ENCODE measurements at regions not wholly inside any gene's neighbourhood (a gene's known extent, or its start where the extent isn't known, plus 50 kb on each side); places are given as distances from the start of the nearest gene placed in this dataset.

GRCh38 chr3:78277801-78278200 is 1237.9 kb downstream of the ROBO2 start:
- no peak for ATAC-seq
- no peaks in the 10 kb centered on the region for H3K9me3 ChIP-seq (ENCODE audit: control insufficient read depth, low read length)
- DNase-seq: no peak
- no peak overlapping the region for H3K27ac ChIP-seq (ENCODE audit: low read length)
- intact Hi-C loops (cut with DNase I): no loop called here
- H3K4me1 ChIP-seq (ENCODE audit: control insufficient read depth, insufficient read depth, low read length): no peaks in the 10 kb centered on the region
- H3K27me3 ChIP-seq (ENCODE audit: control insufficient read depth, insufficient read depth): no peaks in the 10 kb centered on the region
- no peak overlapping the region for H3K4me3 ChIP-seq (ENCODE audit: low read length)

- DNase-seq (no peak), ATAC-seq (no peak)
- intact Hi-C loops (cut with DNase I): no loop called here
- no peaks in the 10 kb centered on the region for H3K9me3 ChIP-seq (ENCODE audit: control insufficient read depth, low read length)
- H3K4me1 ChIP-seq (ENCODE audit: control insufficient read depth, insufficient read depth, low read length): no peaks in the 10 kb centered on the region
- H3K27me3 ChIP-seq (ENCODE audit: control insufficient read depth, insufficient read depth): no peaks in the 10 kb centered on the region
- H3K27ac ChIP-seq (ENCODE audit: low read length): no peak overlapping the region
- 56% methylated on average over 3 of the region's 3 CpGs for whole genome bisulfite sequencing
- no peak overlapping the region for H3K4me3 ChIP-seq (ENCODE audit: low read length)
These were observed 1239.2 kb downstream of the ROBO2 start for GRCh38 chr3:78279091-78279490.

- Histone ChIP-seq H3K27ac (ENCODE audit: low read length) (no peak overlapping the region), H3K27me3 (ENCODE audit: control insufficient read depth, insufficient read depth) (no peaks in the 10 kb centered on the region), H3K4me3 (ENCODE audit: low read length) (no peak overlapping the region), H3K4me1 (ENCODE audit: control insufficient read depth, insufficient read depth, low read length) (no peaks in the 10 kb centered on the region), H3K9me3 (ENCODE audit: control insufficient read depth, low read length) (no peaks in the 10 kb centered on the region)
- ATAC-seq (no peak), DNase-seq (peak in 2 of 3 donors; percentile 34 to 37)
- 86% methylated on average over 6 of the region's 6 CpGs for WGBS
- intact Hi-C loops (cut with DNase I): no loop called here
These were observed 1241.5 kb downstream of the ROBO2 start for GRCh38 chr3:78281381-78281780.

GRCh38 chr3:78283994-78284393 is 1244.1 kb downstream of the ROBO2 start:
- Histone ChIP-seq H3K27ac (ENCODE audit: low read length) (no peak overlapping the region), H3K9me3 (ENCODE audit: control insufficient read depth, low read length) (no peaks in the 10 kb centered on the region), H3K27me3 (ENCODE audit: control insufficient read depth, insufficient read depth) (no peaks in the 10 kb centered on the region), H3K4me1 (ENCODE audit: control insufficient read depth, insufficient read depth, low read length) (no peaks in the 10 kb centered on the region), H3K4me3 (ENCODE audit: low read length) (no peak overlapping the region)
- 83% methylated on average over 2 of the region's 2 CpGs for WGBS
- intact Hi-C loops (cut with DNase I): no loop called here
- ATAC-seq (no peak), DNase-seq (no peak)

- Histone ChIP-seq H3K4me3 (ENCODE audit: low read length) (no peak overlapping the region), H3K27ac (ENCODE audit: low read length) (no peak overlapping the region), H3K9me3 (ENCODE audit: control insufficient read depth, low read length) (no peaks in the 10 kb centered on the region), H3K4me1 (ENCODE audit: control insufficient read depth, insufficient read depth, low read length) (no peaks in the 10 kb centered on the region), H3K27me3 (ENCODE audit: control insufficient read depth, insufficient read depth) (no peaks in the 10 kb centered on the region)
- DNase-seq (no peak), ATAC-seq (no peak)
- intact Hi-C loops (cut with DNase I): no loop called here
- 75% methylated on average over 6 of the region's 6 CpGs for WGBS
These were observed 1245.3 kb downstream of the ROBO2 start for GRCh38 chr3:78285032-78285728.

- no peak for DNase-seq
- ATAC-seq: no peak
- Histone ChIP-seq H3K9me3 (ENCODE audit: control insufficient read depth, low read length) (no peaks in the 10 kb centered on the region), H3K27me3 (ENCODE audit: control insufficient read depth, insufficient read depth) (no peaks in the 10 kb centered on the region), H3K4me1 (ENCODE audit: control insufficient read depth, insufficient read depth, low read length) (no peaks in the 10 kb centered on the region), H3K27ac (ENCODE audit: low read length) (no peak overlapping the region), H3K4me3 (ENCODE audit: low read length) (no peak overlapping the region)
- intact Hi-C loops (cut with DNase I): no loop called here
These were observed 1247.2 kb downstream of the ROBO2 start for GRCh38 chr3:78287085-78287484.

- Histone ChIP-seq H3K27me3 (ENCODE audit: control insufficient read depth, insufficient read depth) (no peaks in the 10 kb centered on the region), H3K9me3 (ENCODE audit: control insufficient read depth, low read length) (no peaks in the 10 kb centered on the region), H3K27ac (ENCODE audit: low read length) (no peak overlapping the region), H3K4me3 (ENCODE audit: low read length) (no peak overlapping the region), H3K4me1 (ENCODE audit: control insufficient read depth, insufficient read depth, low read length) (no peaks in the 10 kb centered on the region)
- no peak for DNase-seq
- intact Hi-C loops (cut with DNase I): no loop called here
- 76% methylated on average over 3 of the region's 3 CpGs for WGBS
- ATAC-seq: no peak
These were observed 1253.4 kb downstream of the ROBO2 start for GRCh38 chr3:78293284-78293683.

- H3K4me1 ChIP-seq (ENCODE audit: control insufficient read depth, insufficient read depth, low read length): no peaks in the 10 kb centered on the region
- WGBS: 74% methylated on average over 2 of the region's 2 CpGs
- ATAC-seq (no peak), DNase-seq (no peak)
- intact Hi-C loops (cut with DNase I): no loop called here
- no peak overlapping the region for H3K27ac ChIP-seq (ENCODE audit: low read length)
- no peak overlapping the region for H3K4me3 ChIP-seq (ENCODE audit: low read length)
- no peaks in the 10 kb centered on the region for H3K27me3 ChIP-seq (ENCODE audit: control insufficient read depth, insufficient read depth)
- no peaks in the 10 kb centered on the region for H3K9me3 ChIP-seq (ENCODE audit: control insufficient read depth, low read length)
These were observed 1264.2 kb downstream of the ROBO2 start for GRCh38 chr3:78304115-78304514.

GRCh38 chr3:78312851-78313250 is 1273.0 kb downstream of the ROBO2 start:
- H3K27me3 ChIP-seq (ENCODE audit: control insufficient read depth, insufficient read depth): no peaks in the 10 kb centered on the region
- no peak overlapping the region for H3K27ac ChIP-seq (ENCODE audit: low read length)
- no peak for ATAC-seq
- 83% methylated on average over 2 of the region's 2 CpGs for WGBS
- no peak overlapping the region for H3K4me3 ChIP-seq (ENCODE audit: low read length)
- no peaks in the 10 kb centered on the region for H3K4me1 ChIP-seq (ENCODE audit: control insufficient read depth, insufficient read depth, low read length)
- H3K9me3 ChIP-seq (ENCODE audit: control insufficient read depth, low read length): no peaks in the 10 kb centered on the region
- intact Hi-C loops (cut with DNase I): no loop called here
- DNase-seq: no peak

- Histone ChIP-seq H3K4me1 (ENCODE audit: control insufficient read depth, insufficient read depth, low read length) (no peaks in the 10 kb centered on the region), H3K27ac (ENCODE audit: low read length) (no peak overlapping the region), H3K9me3 (ENCODE audit: control insufficient read depth, low read length) (no peaks in the 10 kb centered on the region), H3K4me3 (ENCODE audit: low read length) (no peak overlapping the region), H3K27me3 (ENCODE audit: control insufficient read depth, insufficient read depth) (no peaks in the 10 kb centered on the region)
- intact Hi-C loops (cut with DNase I): no loop called here
- ATAC-seq (no peak), DNase-seq (no peak)
- 46% methylated on average over 1 of the region's 1 CpG for WGBS
These were observed 1273.4 kb downstream of the ROBO2 start for GRCh38 chr3:78313332-78313731.

- intact Hi-C loops (cut with DNase I): no loop called here
- Histone ChIP-seq H3K27ac (ENCODE audit: low read length) (no peak overlapping the region), H3K9me3 (ENCODE audit: control insufficient read depth, low read length) (no peaks in the 10 kb centered on the region), H3K27me3 (ENCODE audit: control insufficient read depth, insufficient read depth) (no peaks in the 10 kb centered on the region), H3K4me3 (ENCODE audit: low read length) (no peak overlapping the region), H3K4me1 (ENCODE audit: control insufficient read depth, insufficient read depth, low read length) (no peaks in the 10 kb centered on the region)
- DNase-seq: no peak
- no peak for ATAC-seq
- WGBS: 61% methylated on average over 2 of the region's 2 CpGs
These were observed 1274.4 kb downstream of the ROBO2 start for GRCh38 chr3:78314327-78314726.

GRCh38 chr3:78317774-78318173 is 1277.9 kb downstream of the ROBO2 start:
- Histone ChIP-seq H3K4me3 (ENCODE audit: low read length) (no peak overlapping the region), H3K4me1 (ENCODE audit: control insufficient read depth, insufficient read depth, low read length) (no peaks in the 10 kb centered on the region), H3K27ac (ENCODE audit: low read length) (no peak overlapping the region), H3K9me3 (ENCODE audit: control insufficient read depth, low read length) (no peaks in the 10 kb centered on the region), H3K27me3 (ENCODE audit: control insufficient read depth, insufficient read depth) (no peaks in the 10 kb centered on the region)
- 70% methylated on average over 1 of the region's 1 CpG for WGBS
- no peak for ATAC-seq
- DNase-seq: no peak
- intact Hi-C loops (cut with DNase I): no loop called here
